Midbrain (tissue), 1 donor: ENCODE measurements at regions not wholly inside any gene's neighbourhood (a gene's known extent, or its start where the extent isn't known, plus 50 kb on each side); places are given as distances from the start of the nearest gene placed in this dataset.

Experiments used
- DNase-seq: peaks from one replicate; lab custom pipeline; 2025; lab: John Stamatoyannopoulos, UW

GRCh38 chr2:37782155-37782673, 110.8 kb upstream of the CDC42EP3 start:
- DNase-seq, result no peak

GRCh38 chr2:37782721-37783371, 111.4 kb upstream of the CDC42EP3 start:
- no peak for DNase-seq

GRCh38 chr2:37783545-37783944, 112.1 kb upstream of the CDC42EP3 start:
- DNase-seq, result no peak

DNA sequence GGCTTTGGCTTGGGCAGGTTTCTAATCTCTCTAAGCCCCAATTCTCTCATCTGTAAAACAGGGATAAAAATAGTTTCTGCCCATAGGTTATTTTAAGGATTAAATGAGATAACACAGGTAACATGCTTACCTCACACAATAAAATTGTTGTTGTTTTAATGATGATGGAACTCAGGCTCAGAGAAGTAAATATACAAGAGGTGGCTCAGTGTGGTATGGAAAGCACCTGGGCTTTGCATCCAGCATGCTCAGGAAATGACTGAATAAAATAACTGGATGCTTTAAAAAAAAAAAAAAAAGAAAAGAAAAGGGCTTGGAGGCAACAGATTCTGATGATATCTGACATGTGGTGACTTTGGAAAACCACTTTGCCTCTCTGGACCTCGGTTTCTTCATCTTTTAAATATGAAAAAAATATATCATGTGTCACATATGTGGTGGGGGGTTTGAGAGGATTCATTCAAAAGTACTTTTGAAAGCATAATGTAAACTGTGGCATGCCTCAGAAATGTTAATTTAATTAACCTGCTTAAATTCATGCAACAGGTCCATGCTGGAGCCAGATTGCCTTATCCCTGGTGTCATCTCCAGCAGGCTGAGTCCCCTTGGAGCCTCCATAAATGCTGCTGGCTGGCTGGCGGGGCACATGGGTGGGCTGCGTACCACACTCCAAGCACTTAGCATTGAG, 112.8 kb upstream of the CDC42EP3 start:
- DNase-seq, result no peak

- DNase-seq, result no peak
These were observed 113.3 kb upstream of the CDC42EP3 start for GRCh38 chr2:37784759-37785149.

DNA sequence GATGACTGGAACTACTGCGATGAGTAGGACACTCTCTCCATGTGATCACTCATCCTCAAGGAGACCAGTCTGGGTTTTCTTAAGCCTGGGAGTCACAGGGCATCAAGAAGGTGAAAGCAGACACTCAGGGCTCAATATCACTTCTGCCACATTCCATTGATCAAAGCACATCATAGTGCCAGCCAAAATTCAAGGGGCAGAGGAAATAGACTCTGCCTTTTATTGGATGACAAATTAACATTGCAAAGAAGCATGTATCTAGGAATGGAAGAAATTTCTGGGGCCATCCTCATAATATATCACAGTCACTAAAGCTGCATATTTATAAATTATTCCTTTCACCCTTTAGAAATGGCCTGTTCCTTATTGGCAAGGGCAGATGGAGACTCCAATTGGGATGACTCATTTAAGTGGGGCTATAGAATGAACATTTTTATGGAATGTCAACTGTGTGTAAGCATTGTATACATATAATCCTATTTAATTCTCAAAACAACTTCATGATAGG, 114.8 kb upstream of the CDC42EP3 start:
- DNase-seq, result no peak

GRCh38 chr2:37786854-37787253, 115.4 kb upstream of the CDC42EP3 start:
- DNase-seq, result no peak

DNA sequence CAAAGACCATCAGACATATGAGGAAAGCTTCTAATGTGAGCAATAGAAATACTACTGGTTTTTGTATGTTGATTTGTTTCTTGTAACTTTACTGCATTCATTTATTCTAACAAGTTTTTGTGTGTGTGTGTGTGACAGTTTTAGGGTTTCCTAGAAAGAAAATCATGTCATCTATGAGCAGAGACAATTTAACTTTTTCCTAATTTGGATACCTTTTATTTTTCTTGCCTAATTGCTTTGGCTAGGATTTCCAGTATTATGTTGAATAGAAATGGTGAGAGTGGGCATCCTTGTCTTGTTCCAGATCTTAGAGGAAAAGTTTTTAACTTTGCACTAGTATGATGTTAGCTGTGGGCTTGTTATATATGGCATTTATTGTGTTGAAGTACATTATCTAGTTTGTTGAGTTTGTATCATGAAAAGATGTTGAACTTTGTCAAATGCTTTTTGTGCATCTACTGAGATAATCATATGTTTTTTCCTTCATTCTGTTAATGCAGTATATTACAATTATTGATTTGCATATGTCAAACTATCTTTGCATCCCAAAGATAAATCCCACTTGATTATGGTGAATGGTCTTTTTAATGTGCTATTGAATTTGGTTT, 117.3 kb upstream of the CDC42EP3 start:
- no peak for DNase-seq

GRCh38 chr2:37790019-37790418, 118.6 kb upstream of the CDC42EP3 start:
- no peak for DNase-seq

DNA sequence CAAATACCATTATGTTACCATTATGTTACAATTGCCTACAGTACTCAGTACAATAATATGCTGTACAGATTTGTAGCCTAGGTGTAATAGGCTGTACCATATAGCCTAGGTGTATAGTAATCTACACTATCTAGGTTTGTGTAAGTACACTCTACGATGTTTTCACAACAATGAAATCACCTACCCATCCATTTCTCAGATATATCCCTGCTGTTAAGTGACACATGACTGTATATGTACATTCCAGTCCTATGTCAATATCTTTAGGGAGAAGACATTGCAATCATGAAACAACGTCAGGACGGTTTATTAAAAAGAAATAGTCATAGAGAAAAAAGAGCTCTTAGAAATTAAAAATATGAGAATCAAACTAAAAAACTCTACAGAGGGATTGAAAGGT, 119.0 kb upstream of the CDC42EP3 start:
- DNase-seq, result no peak

DNA sequence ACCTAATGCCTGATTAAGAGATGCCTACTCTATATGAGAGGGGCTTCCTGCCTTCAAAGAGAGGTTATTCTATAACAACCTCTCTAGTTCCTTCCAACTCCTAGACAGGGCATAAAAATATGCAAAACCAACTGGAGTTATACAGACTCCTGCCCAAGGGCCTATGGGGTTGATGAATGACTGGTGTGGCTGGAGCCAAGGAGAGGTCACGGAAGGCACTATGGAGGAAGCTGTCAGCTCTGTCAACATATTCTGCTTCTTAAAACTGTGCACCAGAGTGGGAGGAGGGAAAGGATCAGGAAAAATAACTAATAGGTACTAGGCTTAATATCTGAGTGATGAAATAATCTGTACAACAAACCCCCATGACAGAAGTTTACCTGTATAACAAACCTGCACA, 120.9 kb upstream of the CDC42EP3 start:
- no peak for DNase-seq

- DNase-seq, result no peak
These were observed 121.6 kb upstream of the CDC42EP3 start for GRCh38 chr2:37793004-37793403.

- no peak for DNase-seq
These were observed 123.3 kb upstream of the CDC42EP3 start for GRCh38 chr2:37794717-37795116.

DNA sequence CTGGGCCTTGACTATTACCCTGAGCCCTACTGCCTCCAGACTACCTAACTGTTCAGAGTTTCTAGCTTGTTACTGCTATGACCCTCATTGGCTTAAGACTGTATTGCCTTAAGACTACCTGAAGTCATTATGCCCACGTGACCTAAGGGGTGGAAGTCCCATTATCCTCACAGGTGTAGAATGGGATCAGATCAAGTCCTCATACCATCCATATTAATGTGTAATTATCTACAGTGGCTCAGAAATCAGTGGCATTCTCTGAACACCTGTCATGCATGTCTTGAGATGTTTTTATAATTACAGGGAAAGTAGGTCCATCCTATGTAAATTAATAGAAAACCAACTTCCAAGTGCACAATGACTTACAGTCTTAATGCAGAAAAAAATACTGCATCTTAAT, 124.0 kb upstream of the CDC42EP3 start:
- no peak for DNase-seq

GRCh38 chr2:37795938-37796337, 124.5 kb upstream of the CDC42EP3 start:
- DNase-seq, result no peak

DNA sequence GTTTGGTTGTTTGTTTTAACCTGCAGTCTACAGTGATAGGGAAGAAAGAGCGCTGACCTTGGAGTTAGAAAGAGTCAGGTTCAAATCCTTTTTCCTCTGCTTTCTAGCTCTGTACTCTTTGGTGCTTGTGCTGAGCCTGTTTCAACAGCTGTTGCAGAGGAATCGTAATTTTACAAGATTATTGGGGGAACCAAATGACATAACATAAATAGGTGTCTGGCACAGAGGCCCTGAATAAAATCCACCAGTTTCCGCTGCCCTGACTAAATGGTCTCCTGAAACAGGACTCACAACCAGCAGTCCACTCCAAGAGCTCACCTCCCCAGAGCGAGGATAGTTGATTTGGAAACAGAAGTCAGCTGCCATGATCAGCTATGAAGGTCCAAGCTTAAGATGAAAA, 125.0 kb upstream of the CDC42EP3 start:
- no peak for DNase-seq

- DNase-seq, result no peak
These were observed 125.6 kb upstream of the CDC42EP3 start for GRCh38 chr2:37797081-37797480.

DNA sequence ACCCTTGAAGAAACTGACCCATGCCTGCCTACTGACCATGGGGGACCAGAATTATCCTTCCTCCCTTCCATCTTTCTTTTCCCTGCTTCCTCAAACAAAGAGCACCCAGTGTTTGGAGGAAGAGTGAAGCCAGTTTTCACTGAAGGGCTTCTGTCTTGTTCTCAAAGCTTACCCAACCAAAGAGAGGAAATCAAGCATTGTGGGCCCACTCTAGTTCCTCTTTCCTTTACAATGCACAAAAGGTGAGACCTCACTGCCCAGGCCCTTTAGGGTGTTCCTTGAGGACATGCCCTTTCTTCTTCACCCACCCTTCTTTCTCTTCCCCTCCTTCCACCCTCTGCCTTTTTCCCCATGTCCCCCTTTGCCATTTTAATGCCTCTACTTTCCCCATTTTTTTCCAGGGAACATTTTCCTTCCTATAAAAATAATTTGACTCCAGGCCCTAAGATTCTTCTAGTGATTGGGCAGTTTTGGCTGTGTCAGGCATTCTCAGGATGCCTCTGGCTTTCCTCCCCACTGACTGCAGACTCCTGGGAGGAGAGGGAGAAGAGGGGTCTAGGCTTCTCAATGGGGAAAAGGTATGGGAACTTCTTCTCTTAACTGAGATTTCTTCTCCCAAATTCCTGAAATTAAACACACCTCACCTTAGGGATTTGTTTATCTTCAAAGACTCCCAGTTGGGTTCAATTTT, 126.6 kb upstream of the RMDN2 start:
- no peak for DNase-seq

- no peak for DNase-seq
These were observed 124.8 kb upstream of the RMDN2 start for GRCh38 chr2:37800176-37800858.

DNA sequence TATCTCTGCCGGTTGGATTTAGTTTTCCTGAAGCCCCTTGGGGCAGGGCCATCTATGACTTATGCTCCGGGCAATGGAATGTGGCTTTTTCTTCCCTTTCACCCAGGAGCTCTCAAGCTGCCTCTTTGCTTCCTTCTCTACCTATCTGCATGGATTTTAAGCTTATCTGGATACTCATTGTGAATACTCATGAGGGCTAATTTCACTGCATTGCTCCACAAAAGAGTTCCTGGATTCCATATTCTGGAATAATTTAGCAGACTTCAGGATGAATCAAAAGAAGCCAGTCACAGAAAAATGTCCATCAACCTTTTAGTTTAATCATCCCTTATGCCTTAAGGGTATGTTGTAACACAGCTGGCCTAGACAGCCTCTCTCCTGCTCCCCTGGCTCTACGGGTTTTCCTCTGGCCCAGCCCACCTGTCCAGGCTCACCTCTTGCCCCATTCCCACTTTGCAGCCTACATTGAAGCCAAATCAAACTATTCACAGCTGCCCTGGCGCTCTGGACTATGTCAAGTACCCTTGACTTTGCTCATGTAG, 122.8 kb upstream of the RMDN2 start:
- no peak for DNase-seq

DNA sequence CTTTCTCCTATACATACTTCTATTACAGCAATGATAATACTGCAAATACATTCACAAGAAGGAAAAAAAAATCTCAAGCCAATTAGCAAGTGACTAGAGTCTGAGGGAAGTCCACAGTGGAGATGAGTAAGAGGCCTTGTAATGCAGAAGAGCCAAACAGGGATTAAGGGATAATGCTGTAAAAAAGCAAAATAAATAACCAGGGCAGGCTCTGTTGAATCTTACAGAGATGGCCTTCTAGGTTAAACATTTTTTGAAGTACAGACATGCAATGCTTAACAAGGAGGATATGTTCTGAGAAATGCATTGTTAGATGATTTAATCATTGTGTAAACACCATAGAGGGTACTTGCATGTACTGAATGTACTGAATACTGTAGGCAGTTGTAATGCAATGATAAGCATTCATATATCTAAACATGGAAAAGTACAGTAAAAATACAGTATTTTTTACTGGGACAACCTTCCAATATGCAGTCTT, 122.1 kb upstream of the RMDN2 start:
- no peak for DNase-seq
